Fibroblast of the aortic adventitia (primary cell): ENCODE measurements at regions not wholly inside any gene's neighbourhood (a gene's known extent, or its start where the extent isn't known, plus 50 kb on each side); places are given as distances from the start of the nearest gene placed in this dataset.

Experiments used
- DNase-seq: peaks from one replicate; pipeline ENCODE4 v3.0.0-alpha.2; 2010; ENCODE audit warnings: low read depth
- H3K4me3 ChIP-seq: 2 replicates; pipeline ENCODE4 v1.5.1; 2011; ENCODE audit warnings: low read depth, mild to moderate bottlenecking, control low read depth, low read length, moderate library complexity
- CTCF ChIP-seq: IDR thresholded peaks from 2 replicates; pipeline ENCODE4 v1.5.1; 2011; ENCODE audit warnings: mild to moderate bottlenecking, low read length, control low read depth, inconsistent platforms; ENCODE audit not compliant: insufficient read depth

- no peak overlapping the region for H3K4me3 ChIP-seq
- TF ChIP-seq CTCF, result no peak
- no peak for DNase-seq
Observed at GRCh38 chrX:22760513-22761057, 239.2 kb upstream of the DDX53 start.

DNA sequence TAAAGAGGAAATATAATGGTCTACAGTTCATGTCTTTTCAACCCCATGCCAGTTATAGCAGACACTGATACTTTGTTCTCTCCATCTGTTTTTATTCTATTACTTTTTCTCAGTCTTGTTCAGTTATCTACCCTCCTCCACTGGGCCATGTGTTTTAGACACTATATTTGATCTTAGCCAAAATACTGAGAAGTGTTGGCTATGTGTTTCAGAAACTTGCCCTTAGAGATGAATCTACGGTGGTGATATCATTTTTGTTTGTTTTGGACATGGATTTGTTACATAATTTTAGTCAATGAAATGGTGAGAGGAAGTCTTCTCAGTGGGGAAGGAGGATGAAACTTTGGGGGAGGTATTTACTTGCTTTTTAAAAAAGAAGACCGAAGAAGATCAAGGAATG, 211.5 kb upstream of the DDX53 start:
- peak; percentile 28 for DNase-seq
- no peak for TF ChIP-seq CTCF
- no peak overlapping the region for H3K4me3 ChIP-seq

DNA sequence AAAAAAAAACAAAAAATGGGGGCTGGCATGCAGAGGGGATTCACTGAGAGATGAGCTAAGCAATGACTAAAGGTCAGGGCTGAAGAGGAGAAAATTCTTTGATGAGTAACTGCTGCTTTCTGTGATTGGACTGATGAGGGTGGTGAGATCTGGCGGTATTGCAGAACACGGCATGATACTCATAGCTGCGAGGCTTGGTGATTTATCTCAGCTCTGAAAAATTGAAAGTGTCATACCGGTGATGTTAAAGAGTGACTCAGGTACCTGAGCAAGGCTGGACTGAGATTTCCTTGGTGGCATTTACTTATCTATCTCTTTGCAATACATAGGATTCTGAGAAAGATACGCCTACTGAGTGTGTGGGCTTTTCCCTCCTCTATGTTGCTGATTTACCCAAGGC, 204.1 kb upstream of the DDX53 start:
- no peak overlapping the region for H3K4me3 ChIP-seq
- no peak for DNase-seq
- TF ChIP-seq CTCF, result no peak

- no peak for TF ChIP-seq CTCF
- DNase-seq, result peak; percentile 94
- H3K4me3 ChIP-seq, result no peak overlapping the region
Observed at GRCh38 chrX:22800360-22800759, 199.4 kb upstream of the DDX53 start.

- H3K4me3 ChIP-seq, result no peak overlapping the region
- DNase-seq, result peak; percentile 16
- TF ChIP-seq CTCF, result no peak
Observed at GRCh38 chrX:22800806-22801205, 199.0 kb upstream of the DDX53 start.

- DNase-seq, result no peak
- no peak for TF ChIP-seq CTCF
- no peak overlapping the region for H3K4me3 ChIP-seq
Observed at GRCh38 chrX:22803353-22803752, 196.4 kb upstream of the DDX53 start.

DNA sequence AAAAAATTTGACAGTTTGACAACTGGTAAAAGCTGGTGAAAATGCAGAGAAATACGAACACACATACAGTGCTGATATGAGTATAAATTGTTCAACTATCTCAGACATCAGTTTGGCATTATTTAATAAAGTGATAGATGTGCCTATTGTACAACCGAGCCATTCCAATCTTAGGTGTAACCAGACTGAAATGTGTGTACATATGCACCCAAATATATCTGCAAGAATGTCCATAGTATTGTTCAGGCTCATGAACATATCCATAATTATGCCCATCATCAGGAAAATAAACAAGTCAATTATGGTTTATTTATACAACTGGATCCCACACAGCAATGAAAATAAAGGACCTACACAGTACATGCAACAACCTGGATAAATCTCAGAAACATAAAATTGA, 188.9 kb upstream of the DDX53 start:
- H3K4me3 ChIP-seq, result no peak overlapping the region
- no peak for DNase-seq
- no peak for TF ChIP-seq CTCF
